Upper lobe of left lung (tissue), 4 donors: ENCODE measurements at regions not wholly inside any gene's neighbourhood (a gene's known extent, or its start where the extent isn't known, plus 50 kb on each side); places are given as distances from the start of the nearest gene placed in this dataset.

Experiments used
- EP300 ChIP-seq, 4 donors: sonication (generic); formaldehyde crosslinking; IDR thresholded peaks; one replicate each; pipeline ENCODE4 v1.5.1; 2017; ENCODE audit warnings: antibody characterized with exemption in 4 of 4, control low read depth in 2 of 4
- POLR2AphosphoS5 ChIP-seq, 2 donors: sonication (generic); formaldehyde crosslinking; IDR thresholded peaks; one replicate each; pipeline ENCODE4 v1.5.1; 2017; ENCODE audit warnings: antibody characterized with exemption in 2 of 2

- no peak for TF ChIP-seq POLR2AphosphoS5 (IDR thresholded peaks at IDR 0.05)
- TF ChIP-seq EP300 (IDR thresholded peaks at IDR 0.05), result no peak
Observed at GRCh38 chr15:87576486-87577176, 679.9 kb downstream of the NTRK3 start.
